Osteoblast (primary cell): ENCODE measurements at regions not wholly inside any gene's neighbourhood (a gene's known extent, or its start where the extent isn't known, plus 50 kb on each side); places are given as distances from the start of the nearest gene placed in this dataset.

Experiments
- DNase-seq: peaks from one replicate; pipeline ENCODE4 v3.0.0; 2011; ENCODE audit warnings: low spot score, mixed read lengths; ENCODE audit not compliant: insufficient read length; ENCODE audit errors: missing footprints
- H2AFZ ChIP-seq: 2 replicates; pipeline ENCODE4 v1.6.0; 2011; ENCODE audit warnings: mild to moderate bottlenecking, low read length
- H3K27ac ChIP-seq: 2 replicates; pipeline ENCODE4 v1.5.1; 2011; ENCODE audit warnings: mild to moderate bottlenecking, low read depth, low read length, moderate library complexity
- H3K27me3 ChIP-seq: 2 replicates; pipeline ENCODE4 v1.6.0; 2012; ENCODE audit warnings: mild to moderate bottlenecking, control low read depth, inconsistent platforms, low read length, moderate library complexity; ENCODE audit not compliant: insufficient read depth
- H3K36me3 ChIP-seq: 2 replicates; pipeline ENCODE4 v1.5.1; 2011; ENCODE audit warnings: mild to moderate bottlenecking, low read length, control low read depth, moderate library complexity; ENCODE audit not compliant: insufficient read depth
- H3K4me1 ChIP-seq: 2 replicates; pipeline ENCODE4 v1.5.1; 2011; ENCODE audit warnings: mild to moderate bottlenecking, low read length, control low read depth, moderate library complexity; ENCODE audit not compliant: insufficient read depth
- H3K4me2 ChIP-seq: 2 replicates; pipeline ENCODE4 v1.6.0; 2011; ENCODE audit warnings: mild to moderate bottlenecking, low read length; ENCODE audit not compliant: insufficient read depth
- H3K4me3 ChIP-seq: fragments of 200-600 bp; sonication (generic); 3 replicates; pipeline ENCODE4 v1.5.1; 2012; ENCODE audit warnings: mild to moderate bottlenecking, low read length, inconsistent platforms; ENCODE audit not compliant: insufficient read depth
- H3K79me2 ChIP-seq: 2 replicates; pipeline ENCODE4 v1.6.0; 2012; ENCODE audit warnings: mild to moderate bottlenecking, low read length, control low read depth, inconsistent platforms; ENCODE audit not compliant: insufficient read depth
- H3K9me3 ChIP-seq: 2 replicates; pipeline ENCODE4 v1.5.1; 2011; ENCODE audit warnings: low read depth, low read length, control low read depth
- H4K20me1 ChIP-seq: 2 replicates; pipeline ENCODE4 v1.6.0; 2012; ENCODE audit warnings: mild to moderate bottlenecking, low read length, control low read depth; ENCODE audit not compliant: insufficient read depth
- CTCF ChIP-seq: IDR thresholded peaks from 2 replicates; pipeline ENCODE4 v1.5.1; 2011; ENCODE audit warnings: mild to moderate bottlenecking, low read depth, low read length, moderate library complexity; ENCODE audit errors: extremely low read depth

- Histone ChIP-seq H3K27ac (no peak overlapping the region), H3K4me3 (no peak overlapping the region), H3K27me3 (no peaks in the 10 kb centered on the region), H3K4me1 (peaks cover 19% of the 10 kb centered on the region), H3K9me3 (no peaks in the 10 kb centered on the region), H3K4me2 (no peak overlapping the region), H3K79me2 (no peaks in the 10 kb centered on the region), H3K36me3 (no peaks in the 10 kb centered on the region), H4K20me1 (no peaks in the 10 kb centered on the region), H2AFZ (no peak overlapping the region)
- no peak for TF ChIP-seq CTCF
- DNase-seq = no peak
Observed at GRCh38 chr1:56169856-56170255, 409.5 kb downstream of the PLPP3 start.

- no peak for TF ChIP-seq CTCF
- no peak for DNase-seq
- no peak overlapping the region for H2AFZ ChIP-seq
- H3K4me2 ChIP-seq = no peak overlapping the region
- peaks cover 12% of the 10 kb centered on the region for H3K4me1 ChIP-seq
- H4K20me1 ChIP-seq = no peaks in the 10 kb centered on the region
- H3K9me3 ChIP-seq = no peaks in the 10 kb centered on the region
- no peak overlapping the region for H3K27ac ChIP-seq
- H3K27me3 ChIP-seq = no peaks in the 10 kb centered on the region
- no peak overlapping the region for H3K4me3 ChIP-seq
- no peaks in the 10 kb centered on the region for H3K36me3 ChIP-seq
- H3K79me2 ChIP-seq = no peaks in the 10 kb centered on the region
Observed at GRCh38 chr1:56168176-56168575, 411.2 kb downstream of the PLPP3 start.

GRCh38 chr1:56167596-56167995 lies 411.8 kb downstream of the PLPP3 start:
- Histone ChIP-seq H3K4me2 (no peak overlapping the region), H3K27me3 (no peaks in the 10 kb centered on the region), H3K9me3 (no peaks in the 10 kb centered on the region), H3K4me3 (no peak overlapping the region), H3K36me3 (no peaks in the 10 kb centered on the region), H3K4me1 (peaks cover 12% of the 10 kb centered on the region), H3K27ac (no peak overlapping the region), H4K20me1 (no peaks in the 10 kb centered on the region), H3K79me2 (no peaks in the 10 kb centered on the region), H2AFZ (no peak overlapping the region)
- DNase-seq = no peak
- no peak for TF ChIP-seq CTCF

GRCh38 chr1:56160773-56161315 lies 418.5 kb downstream of the PLPP3 start:
- H3K4me3 ChIP-seq = no peak overlapping the region
- H3K79me2 ChIP-seq = no peaks in the 10 kb centered on the region
- H3K4me2 ChIP-seq = no peak overlapping the region
- H4K20me1 ChIP-seq = no peaks in the 10 kb centered on the region
- no peaks in the 10 kb centered on the region for H3K36me3 ChIP-seq
- H3K9me3 ChIP-seq = no peaks in the 10 kb centered on the region
- no peak for DNase-seq
- H3K27ac ChIP-seq = no peak overlapping the region
- no peaks in the 10 kb centered on the region for H3K4me1 ChIP-seq
- no peaks in the 10 kb centered on the region for H3K27me3 ChIP-seq
- no peak for TF ChIP-seq CTCF
- H2AFZ ChIP-seq = no peak overlapping the region
